Mucosa of descending colon (tissue), 3 donors: ENCODE measurements at regions not wholly inside any gene's neighbourhood (a gene's known extent, or its start where the extent isn't known, plus 50 kb on each side); places are given as distances from the start of the nearest gene placed in this dataset.

Experiments used
- ATAC-seq: fragments of 200-7000 bp; cut with Tn5 transposase; one replicate; pipeline ENCODE4 v1.9.1; 2020; ENCODE audit warnings: mild to moderate bottlenecking, moderate library complexity
- DNase-seq, 3 donors: peaks; one replicate each; pipeline ENCODE4 v3.0.0-alpha.2; 2020
- H3K36me3 ChIP-seq: fragments of 200-600 bp; one replicate; pipeline ENCODE4 v1.8.0; 2021; ENCODE audit warnings: low read depth, mild to moderate bottlenecking
- H3K4me1 ChIP-seq: fragments of 200-600 bp; one replicate; pipeline ENCODE4 v1.8.0; 2021; ENCODE audit warnings: low read depth, mild to moderate bottlenecking
- H3K4me3 ChIP-seq: fragments of 200-600 bp; one replicate; pipeline ENCODE4 v1.8.0; 2021; ENCODE audit warnings: mild to moderate bottlenecking
- H3K9me3 ChIP-seq: fragments of 200-600 bp; one replicate; pipeline ENCODE4 v1.8.0; 2021; ENCODE audit warnings: mild to moderate bottlenecking
- intact Hi-C, 2 donors: fragments of 100-400 bp; cut with DNase I in 1 of 2; cut with micrococcal nuclease in 1 of 2; formaldehyde crosslinking; loops; one replicate each; pipeline versions ENCODE4 v1.11.0 to v1.11.1; 2022; cut with DNase I, micrococcal nuclease
- TF ChIP-seq, protein P1 (sequence below): fragments of 200-600 bp; IDR thresholded peaks from one replicate; pipeline ENCODE4 v1.8.0; 2022; ENCODE audit warnings: antibody characterized with exemption, mild to moderate bottlenecking
- donor health status: DM: no; HTN: no; CAD: no; lungs with moderate emphysema.
- donor health status: DM: no; HTN: no; CAD: no.
- donor health status: DM: no; HTN: yes; CAD: no.

GRCh38 chr1:172832006-172832725 is 173.3 kb downstream of the FASLG start:
- DNase-seq (no peak), ATAC-seq (no peak)
- TF ChIP-seq, protein P1, sequence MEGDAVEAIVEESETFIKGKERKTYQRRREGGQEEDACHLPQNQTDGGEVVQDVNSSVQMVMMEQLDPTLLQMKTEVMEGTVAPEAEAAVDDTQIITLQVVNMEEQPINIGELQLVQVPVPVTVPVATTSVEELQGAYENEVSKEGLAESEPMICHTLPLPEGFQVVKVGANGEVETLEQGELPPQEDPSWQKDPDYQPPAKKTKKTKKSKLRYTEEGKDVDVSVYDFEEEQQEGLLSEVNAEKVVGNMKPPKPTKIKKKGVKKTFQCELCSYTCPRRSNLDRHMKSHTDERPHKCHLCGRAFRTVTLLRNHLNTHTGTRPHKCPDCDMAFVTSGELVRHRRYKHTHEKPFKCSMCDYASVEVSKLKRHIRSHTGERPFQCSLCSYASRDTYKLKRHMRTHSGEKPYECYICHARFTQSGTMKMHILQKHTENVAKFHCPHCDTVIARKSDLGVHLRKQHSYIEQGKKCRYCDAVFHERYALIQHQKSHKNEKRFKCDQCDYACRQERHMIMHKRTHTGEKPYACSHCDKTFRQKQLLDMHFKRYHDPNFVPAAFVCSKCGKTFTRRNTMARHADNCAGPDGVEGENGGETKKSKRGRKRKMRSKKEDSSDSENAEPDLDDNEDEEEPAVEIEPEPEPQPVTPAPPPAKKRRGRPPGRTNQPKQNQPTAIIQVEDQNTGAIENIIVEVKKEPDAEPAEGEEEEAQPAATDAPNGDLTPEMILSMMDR, result no peak
- no peaks in the 10 kb centered on the region for H3K9me3 ChIP-seq
- H3K36me3 ChIP-seq, result no peaks in the 10 kb centered on the region
- intact Hi-C loops, result no loop called here
- H3K4me3 ChIP-seq, result no peak overlapping the region
- H3K4me1 ChIP-seq, result no peaks in the 10 kb centered on the region

GRCh38 chr1:172833954-172834353 is 175.1 kb downstream of the FASLG start:
- Histone ChIP-seq H3K9me3 (no peaks in the 10 kb centered on the region), H3K4me1 (peaks cover 4% of the 10 kb centered on the region), H3K4me3 (no peak overlapping the region), H3K36me3 (no peaks in the 10 kb centered on the region)
- intact Hi-C loops, result no loop called here
- TF ChIP-seq, protein P1, result no peak
- no peak for ATAC-seq
- DNase-seq, result no peak

DNA sequence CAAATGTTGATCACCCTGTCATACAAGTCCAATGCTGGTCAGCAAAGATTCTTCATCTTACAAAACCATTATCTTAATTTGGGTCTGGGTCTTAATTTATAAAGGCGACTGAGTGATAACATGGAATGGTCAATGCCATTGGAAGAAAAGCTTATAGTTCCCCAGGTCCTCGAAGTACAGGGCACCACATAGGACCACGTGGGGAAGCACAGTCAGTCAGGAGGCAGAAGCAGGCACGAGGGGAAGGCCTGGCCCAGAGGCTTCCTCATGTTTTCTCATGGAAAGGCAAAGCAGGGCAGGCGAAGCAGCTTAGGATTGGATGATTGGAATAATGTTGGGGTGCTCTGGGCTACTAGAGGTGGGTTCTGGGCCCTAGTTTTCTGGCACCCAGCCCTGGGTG is 175.7 kb downstream of the FASLG start:
- Histone ChIP-seq H3K36me3 (no peaks in the 10 kb centered on the region), H3K4me3 (no peak overlapping the region), H3K9me3 (no peaks in the 10 kb centered on the region), H3K4me1 (peaks cover 4% of the 10 kb centered on the region)
- no peak for ATAC-seq
- TF ChIP-seq, protein P1, result no peak
- intact Hi-C loops, result no loop called here
- no peak for DNase-seq

GRCh38 chr1:172835834-172836233 is 176.9 kb downstream of the FASLG start:
- Histone ChIP-seq H3K36me3 (no peaks in the 10 kb centered on the region), H3K4me1 (peaks cover 4% of the 10 kb centered on the region), H3K9me3 (no peaks in the 10 kb centered on the region), H3K4me3 (no peak overlapping the region)
- no peak for DNase-seq
- no peak for ATAC-seq
- intact Hi-C loops, result no loop called here
- TF ChIP-seq, protein P1, result no peak

DNA sequence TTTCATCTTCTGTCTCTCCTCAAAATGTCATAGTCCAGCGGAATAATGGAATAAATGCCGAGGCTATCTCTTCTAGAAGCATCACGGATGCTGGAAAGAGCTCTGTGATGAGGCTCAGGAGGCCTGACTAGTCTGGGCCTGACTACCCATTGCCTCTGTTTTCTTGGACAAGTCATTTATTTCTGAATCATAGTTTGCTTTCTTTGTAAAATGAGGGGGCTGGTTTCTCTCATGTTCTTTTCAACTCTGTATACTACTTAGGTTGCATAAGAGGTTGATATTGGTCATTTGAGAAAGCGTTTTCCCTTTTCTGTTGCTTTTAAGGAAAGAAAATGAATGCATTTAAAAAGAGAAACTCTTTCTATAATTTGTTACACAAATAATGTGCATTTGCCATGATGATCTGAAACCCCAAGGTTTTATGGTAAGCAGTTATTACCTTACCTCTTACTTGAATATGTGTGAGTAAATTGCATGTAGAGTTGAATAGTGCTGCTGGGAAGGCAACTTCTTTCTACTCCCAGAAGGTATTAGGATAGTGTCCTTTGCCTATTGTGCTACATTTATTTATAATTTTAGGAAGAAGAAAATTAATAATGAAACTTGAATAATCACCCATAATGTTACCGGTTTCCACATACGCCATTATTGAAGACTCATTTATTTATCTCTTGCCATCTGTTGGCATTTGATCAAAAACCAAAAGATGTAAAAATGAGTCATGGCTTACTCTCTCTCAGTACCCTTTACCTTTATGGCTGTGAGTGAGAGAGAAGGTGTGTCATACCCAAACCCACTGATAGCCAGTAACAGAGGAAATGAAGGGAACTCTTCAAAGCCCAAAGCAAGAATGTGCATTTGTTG is 179.1 kb downstream of the FASLG start:
- TF ChIP-seq, protein P1, result no peak
- DNase-seq (no peak), ATAC-seq (peak; percentile 74)
- Histone ChIP-seq H3K4me3 (no peak overlapping the region), H3K36me3 (no peaks in the 10 kb centered on the region), H3K4me1 (peaks cover 4% of the 10 kb centered on the region), H3K9me3 (no peaks in the 10 kb centered on the region)
- intact Hi-C loops, result no loop called here
